NCI-H2081 treated with DMSO at 0.1 percent for 48 hours (cell line): ENCODE measurements at regions not wholly inside any gene's neighbourhood (a gene's known extent, or its start where the extent isn't known, plus 50 kb on each side); places are given as distances from the start of the nearest gene placed in this dataset.
"Not testable (repeated sequence)": the region's sequence is repeated elsewhere in the genome, so short reads cannot be mapped to it uniquely, and the experiment has no call there.

Source experiments
- DNase-seq: peaks from one replicate; lab custom pipeline; 2025; lab: John Stamatoyannopoulos, UW

DNA sequence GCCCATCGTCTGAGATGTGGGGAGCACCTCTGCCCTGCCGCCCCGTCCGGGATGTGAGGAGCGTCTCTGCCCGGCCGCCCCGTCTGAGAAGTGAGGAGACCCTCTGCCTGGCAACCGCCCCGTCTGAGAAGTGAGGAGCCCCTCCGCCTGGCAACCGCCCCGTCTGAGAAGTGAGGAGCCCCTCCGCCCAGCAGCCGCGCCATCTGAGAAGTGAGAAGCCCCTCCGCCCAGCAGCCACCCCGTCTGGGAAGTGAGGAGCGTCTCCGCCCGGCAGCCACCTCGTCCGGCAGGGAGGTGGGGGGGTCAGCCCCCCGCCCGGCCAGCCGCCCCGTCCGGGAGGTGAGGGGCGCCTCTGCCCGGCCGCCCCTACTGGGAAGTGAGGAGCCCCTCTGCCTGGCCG lies 267.2 kb downstream of the MEF2C start:
- not testable (repeated sequence) for DNase-seq

DNA sequence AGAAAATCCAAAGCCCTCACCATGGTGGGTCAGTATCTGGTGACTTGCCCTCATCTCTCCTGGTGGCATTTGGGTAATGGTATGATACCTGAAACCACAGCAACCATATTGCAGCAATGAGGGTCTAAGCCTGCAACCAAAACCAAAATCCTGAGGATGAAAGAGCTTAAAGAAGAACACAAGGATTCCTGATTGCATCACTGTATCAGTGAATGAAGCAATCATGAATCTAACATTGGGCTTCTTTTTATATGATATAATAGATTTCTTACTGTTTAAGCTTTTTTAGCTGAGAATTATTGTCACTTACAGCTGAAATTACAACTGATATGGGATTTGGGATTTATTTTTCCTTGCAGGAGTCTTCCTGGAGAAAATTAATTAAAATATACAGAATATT lies 269.9 kb downstream of the MEF2C start:
- DNase-seq, result no peak

DNA sequence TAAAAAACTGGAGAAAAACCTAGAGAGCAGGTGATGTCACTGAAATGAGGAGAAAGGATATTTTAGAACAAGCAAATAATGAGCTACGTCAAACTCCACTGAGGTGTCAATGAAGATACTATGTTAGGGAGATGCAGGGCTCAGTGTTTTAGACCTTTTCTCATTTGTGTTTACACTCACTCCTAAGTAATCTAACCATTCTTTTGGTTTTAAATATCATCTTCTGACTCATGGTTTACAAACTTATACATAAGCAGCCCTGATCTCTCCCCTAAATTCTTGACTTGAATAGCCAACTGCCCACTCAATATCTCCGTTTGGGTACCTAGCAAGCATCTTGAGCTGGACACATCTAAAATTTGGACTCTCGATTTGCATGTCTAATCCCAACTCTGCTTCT lies 272.4 kb downstream of the MEF2C start:
- no peak for DNase-seq

DNA sequence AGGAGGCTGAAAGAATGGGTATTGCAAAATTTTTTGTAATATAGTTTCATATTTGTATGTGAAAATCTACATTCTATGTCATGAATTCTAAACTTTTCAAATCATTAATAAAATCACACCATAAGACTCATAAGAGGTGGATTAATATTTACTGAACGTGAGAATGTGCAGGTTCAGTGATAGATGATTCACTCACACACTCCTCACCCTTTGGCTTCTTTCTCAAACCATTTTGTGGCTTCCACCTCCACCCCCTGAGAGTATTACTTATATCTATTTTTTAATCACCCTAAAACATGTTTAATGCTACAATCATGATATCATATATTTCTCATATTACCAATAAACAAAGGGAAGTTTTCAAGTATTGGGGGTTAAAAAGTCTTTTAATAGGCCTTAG lies 275.5 kb downstream of the MEF2C start:
- DNase-seq, result no peak

DNA sequence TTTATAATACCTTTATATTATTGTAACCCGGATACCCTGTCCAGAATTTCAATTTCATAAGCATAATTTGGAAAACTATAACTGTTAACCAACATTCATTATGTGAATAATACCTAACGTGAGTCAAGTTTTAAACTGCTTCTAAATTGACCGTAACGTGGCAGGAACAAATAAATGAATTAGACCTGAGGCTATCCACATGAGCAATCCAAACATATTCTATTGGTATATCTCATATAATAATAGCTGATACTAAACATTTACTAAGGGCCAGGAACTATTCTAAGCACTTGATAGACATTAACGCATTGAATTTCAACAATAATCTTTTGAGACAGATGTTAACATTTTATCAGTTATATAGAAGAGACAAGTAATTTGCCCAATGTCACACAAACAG lies 276.4 kb downstream of the MEF2C start:
- peak; percentile 18 for DNase-seq

DNA sequence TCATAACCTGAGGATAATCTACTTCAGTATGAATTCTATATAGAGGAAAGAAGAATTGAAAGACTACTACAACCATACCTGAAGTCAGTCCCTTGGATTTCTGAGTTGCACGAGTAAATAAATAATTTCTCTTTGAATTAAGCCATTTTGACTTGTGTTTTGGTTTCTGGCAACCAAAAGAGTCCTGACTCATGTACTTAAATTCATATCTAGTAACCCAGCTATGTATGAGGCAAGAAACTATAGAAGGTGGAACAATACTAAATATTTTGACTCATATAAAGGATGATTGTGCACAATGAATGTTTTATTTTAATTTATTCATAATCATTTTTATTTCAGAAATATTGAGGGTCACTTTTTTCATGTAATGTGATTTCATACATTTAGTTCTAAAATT lies 276.8 kb downstream of the MEF2C start:
- DNase-seq, result no peak

DNA sequence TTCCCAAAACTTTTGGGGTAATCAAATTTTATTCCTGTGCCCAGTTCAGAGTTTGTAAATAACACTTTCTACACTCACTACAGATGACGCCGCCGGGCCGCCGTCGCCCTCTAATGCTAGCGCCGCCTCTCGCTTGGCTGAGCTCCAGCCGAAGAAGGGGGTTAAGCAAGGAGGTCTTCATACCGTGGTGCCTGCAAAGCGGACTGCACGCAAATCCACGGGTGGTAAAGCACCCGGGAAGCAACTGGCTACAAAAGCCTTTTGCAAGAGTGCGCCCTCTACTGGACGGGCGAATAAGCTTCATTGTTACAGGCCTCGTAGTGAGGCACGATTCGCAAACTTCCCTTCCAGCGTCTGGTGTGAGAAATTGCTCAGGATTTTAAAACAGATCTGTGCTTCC lies 280.4 kb downstream of the MEF2C start:
- DNase-seq, result no peak

DNA sequence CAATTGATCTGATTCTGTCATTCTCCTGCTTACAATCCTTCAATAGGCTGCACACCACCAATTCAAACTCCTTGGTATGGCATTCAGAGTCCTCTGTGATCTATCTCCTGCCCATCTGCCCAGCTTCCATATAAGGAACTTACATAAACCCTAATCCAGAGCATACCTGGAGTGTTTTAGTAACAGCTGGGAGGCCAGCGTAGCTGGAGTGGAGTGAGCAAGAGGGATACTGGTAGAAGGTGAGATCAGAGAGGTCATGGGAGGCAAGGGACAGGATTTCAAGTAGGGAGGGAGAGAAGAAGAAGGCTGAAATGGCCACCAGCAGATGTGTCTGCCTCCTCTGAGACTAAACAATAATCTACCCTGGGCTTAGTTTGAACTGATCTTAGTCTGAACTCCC lies 288.5 kb downstream of the MEF2C start:
- DNase-seq, result no peak

DNA sequence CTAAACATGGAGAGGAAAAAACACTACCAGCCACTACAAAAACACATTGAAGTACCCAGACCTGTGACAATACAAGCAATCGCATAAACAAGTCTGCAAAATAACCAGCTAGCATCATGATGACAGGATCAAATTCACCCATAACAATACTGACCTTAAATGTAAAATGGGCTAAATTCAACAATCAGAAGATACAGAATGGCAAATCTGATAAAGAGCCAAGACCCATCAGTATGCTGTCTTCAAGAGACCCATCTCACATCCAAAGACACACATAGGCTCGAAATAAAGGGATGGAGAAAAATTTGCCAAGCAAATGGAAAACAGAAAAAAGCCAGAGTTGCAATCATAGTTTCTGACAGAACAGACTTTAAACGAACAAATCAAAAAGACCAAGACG lies 294.4 kb downstream of the MEF2C start:
- no peak for DNase-seq

DNA sequence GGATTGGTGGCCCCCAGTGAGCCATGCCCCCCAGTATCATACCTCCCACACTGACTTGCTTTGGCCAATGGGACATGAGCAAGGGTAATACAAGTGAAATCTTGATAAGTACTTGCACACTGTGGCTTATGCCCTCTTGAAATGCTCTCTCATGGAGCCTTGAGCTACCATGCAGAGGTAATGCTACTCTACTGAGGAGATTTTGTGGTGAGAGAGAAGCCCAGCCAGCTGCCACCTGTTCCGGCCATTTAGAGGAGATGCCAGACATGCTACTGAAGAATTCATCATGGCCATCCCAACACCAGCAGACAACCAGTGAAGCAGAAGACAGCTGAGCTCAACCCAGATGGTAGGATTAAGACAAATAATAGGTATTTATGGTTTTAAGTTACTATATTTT lies 299.5 kb downstream of the MEF2C start:
- DNase-seq, result no peak

DNA sequence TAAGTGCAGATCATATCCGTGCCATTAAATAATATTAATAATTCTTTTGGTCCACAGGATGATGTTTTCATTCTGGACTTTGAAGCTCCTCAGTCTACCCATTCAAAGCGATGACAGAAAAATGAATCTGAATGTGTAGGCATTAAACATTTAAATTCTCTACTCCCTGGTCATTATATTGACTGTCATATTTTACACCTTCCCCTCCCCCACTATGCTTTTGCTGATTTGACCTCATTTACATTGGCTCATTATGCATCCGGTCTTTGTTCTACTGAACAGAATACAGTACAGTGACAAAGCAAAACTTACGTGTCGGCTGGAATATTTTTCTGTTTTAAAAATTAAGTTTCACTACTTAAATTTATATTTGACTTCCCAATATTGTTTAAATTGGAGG lies 289.7 kb upstream of the TMEM161B start:
- no peak for DNase-seq

DNA sequence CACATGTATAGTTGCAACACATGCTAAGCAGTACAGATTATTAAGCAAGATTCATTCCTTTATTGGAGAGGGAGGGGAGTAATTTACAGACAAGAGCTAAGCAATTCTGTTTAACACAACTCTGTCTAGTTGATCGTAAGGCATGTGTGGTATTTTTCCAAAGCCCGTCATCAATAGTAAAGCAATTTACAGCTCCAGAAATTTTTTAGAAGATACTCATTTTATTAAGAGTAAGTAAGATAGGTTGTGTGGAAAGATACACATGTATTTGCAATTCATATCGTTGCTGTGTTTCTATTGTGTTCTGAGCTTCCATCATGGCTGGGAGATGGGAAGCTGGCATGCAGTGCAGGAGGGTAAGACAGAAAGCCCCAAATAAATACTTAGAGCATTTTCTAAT lies 289.2 kb upstream of the TMEM161B start:
- no peak for DNase-seq

DNA sequence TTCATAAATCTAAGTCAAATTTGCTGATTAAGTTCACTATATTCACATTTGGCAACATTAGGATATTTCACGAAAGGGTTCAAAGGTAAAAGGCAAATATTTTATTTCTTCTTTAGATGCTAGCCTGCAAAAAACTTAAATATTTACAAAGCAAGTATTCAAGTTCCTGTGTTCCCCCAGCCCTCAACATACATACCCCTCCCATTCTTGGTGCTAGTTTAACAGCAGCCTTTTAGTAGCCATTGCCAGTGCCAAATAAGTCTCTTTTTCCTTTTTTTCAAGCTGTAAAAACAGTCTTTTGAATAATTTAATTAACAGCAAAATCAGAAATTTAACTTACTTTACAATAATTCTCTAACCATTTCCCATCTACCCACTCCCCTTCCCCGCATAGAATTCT lies 288.5 kb upstream of the TMEM161B start:
- no peak for DNase-seq

DNA sequence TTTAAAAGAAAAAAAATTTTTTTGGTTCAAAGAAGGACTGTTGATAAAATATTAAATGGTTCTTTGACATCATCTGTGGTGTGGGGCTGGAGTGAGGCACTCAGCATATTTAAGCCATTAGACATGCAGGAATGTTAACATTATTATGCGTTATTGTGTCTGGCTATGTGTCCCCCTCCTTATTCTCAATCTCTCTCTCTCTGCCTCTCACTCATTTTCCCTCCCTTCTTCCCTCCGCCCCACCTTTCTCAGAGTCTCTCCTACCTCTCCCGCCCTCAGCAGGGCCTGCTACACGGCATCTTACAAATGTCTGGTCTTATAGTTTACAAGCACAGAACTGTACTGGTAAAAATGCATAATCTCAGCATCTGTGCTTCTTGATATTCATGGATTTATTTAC lies 287.8 kb upstream of the TMEM161B start:
- DNase-seq, result no peak

DNA sequence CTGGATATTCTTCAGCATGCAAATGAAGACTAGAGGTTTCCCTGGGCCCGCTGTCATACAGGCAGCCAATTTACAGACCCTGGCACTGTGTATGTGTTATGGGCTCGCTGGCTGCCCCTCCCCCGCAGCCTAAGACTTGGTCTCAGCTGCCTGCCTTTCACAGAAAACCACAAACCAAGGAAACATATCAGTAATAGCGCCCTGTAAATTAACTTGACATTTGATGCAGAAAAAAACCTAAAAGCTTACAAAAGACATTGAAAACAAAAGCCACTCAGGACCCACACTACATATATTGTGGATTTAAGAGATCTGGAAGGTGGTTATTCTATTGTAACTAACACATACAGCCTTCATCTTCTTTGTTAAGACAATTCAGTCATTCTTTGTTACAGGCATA lies 287.0 kb upstream of the TMEM161B start:
- DNase-seq, result no peak

DNA sequence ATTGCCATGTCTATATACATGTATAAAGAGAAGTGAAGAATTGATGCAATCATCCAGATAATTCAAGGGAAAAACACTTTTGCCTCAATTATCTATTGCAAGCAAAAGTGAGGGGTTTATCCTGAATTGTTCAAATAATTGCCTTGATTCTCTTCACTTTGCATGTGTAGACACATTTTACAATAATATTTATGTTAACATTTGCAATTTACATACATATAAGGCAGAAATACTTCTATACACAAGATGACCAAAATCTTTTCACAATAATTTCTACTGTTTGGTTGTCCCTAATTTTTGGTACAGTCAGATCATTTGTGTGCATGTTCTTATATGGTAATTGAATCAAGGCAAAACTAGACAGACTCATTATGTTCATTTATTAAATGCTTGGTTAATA lies 285.3 kb upstream of the TMEM161B start:
- no peak for DNase-seq

DNA sequence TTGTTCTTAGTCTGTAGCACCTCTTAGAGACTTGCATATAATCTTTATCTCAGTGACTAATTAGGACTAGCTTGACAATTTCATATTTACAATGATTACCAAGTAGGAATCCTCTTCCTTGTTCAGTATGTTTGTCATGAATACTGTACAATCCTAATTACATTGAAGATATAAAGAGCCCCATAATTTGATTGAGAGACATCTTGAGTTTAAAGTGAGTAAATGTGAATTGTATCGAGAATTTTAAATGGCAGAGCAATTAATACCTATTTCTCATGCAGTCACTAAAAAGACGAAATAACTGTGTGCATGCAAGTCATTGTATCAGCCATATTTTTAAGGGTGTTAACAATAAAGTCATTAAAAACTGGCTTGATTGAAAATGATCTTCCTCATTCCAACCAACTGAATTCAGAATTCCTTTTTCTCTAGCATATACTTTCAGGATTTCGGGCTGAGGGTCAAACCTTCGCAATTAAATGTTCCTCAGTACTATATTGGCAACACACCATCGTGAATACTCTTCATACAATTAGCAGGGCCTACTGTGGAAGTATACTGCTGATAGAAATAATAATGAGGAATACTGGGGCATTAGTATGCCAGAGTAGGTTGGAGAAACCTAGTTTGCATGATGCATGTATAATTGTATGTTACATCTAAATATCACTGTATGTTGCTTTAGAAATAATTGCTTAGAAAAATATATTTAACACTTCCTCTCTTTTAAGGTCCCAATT lies 284.7 kb upstream of the TMEM161B start:
- DNase-seq, result no peak

DNA sequence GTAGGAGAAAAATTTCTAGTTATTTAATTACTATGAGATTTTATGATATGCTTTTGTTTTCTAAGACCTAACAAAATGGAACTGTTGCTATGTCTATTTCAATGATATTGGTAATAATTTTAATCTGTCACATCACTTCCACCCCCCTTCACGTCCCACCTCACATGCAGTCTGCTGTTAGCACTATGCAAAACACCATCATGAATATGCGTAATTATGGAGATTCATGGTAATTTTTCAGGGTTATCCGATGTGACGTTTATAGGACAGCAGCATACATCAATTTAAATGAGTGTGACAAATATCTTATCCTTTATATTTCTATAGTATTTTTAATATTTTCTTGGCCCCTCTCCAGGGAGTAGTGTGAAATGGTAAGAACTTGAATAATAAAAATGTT lies 283.8 kb upstream of the TMEM161B start:
- DNase-seq, result no peak

DNA sequence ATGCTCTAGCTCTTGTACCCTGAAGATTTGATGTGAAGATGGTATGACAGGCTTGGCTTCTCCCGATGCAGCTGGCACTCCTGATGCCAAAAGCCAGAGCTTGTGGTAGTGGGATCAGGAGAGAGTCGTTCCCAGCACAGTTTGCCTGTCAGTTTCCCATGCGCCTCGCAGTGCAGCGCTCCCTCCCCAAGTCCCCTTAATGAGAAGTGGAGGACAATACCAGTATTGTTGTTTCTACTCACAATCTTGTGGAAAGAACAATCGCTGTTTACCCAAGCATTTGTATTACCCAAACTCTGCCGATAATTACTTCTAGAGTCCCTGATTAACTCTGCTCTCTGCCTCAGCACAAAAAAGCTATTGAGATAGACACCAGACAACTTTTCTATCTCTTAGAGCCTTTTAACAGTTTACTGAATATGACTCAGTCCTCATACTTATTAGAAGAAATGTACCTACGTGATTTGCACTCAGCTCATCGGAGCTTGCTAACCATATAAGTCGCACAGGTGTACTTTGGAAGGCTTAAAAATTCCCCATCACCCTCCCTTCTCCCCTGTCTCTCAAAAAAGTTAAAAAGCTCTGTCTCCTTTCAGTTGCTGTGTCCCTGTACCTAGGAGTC lies 283.2 kb upstream of the TMEM161B start:
- no peak for DNase-seq

DNA sequence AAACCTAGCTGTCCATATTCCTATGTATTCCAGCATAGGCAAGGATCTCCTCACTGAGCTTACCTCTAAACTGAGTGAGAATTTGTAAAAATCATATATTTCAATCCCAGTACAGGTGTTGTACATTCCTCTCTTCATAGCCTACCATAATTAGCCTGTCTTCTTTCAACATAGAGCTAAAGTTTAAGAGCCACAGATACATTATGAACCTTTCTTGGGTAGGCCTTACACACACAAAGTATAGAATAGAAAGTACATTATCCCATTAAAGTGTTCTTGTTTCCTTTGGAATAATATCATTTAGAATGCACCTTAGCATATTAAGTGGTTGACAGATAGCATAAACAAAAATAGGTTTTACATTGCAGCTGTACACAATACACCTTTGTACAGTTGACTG lies 282.1 kb upstream of the TMEM161B start:
- DNase-seq, result no peak

DNA sequence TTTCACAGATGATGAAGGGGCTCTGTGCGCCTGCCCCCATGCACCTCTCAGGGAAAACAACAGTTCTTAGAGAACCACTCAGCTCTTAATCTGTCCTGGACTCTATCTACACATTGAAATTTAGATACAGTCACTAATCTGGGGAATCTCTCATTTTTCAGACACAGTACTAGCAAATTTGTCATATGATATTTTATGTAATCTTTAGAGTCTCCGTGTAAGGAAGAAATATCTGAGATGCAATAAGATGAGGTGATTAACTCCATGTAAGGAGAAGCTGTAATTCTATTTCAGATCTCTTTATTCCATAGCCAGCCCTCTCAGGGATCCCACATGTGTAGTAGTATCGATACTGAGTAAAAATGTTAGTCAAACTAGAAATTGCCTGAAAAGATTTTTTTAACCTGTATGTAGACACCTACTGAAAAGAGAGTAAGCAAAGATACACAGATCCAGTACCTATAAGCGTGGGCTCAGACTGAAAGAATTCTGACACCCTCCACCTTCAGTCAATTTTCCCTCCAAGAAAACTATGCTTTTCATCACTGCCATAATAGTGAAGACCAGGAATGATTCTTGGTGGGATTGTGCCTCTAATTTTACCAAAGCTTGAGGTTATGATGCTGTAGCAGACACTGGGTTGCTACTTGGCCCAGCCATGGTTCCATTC lies 279.6 kb upstream of the TMEM161B start:
- no peak for DNase-seq

DNA sequence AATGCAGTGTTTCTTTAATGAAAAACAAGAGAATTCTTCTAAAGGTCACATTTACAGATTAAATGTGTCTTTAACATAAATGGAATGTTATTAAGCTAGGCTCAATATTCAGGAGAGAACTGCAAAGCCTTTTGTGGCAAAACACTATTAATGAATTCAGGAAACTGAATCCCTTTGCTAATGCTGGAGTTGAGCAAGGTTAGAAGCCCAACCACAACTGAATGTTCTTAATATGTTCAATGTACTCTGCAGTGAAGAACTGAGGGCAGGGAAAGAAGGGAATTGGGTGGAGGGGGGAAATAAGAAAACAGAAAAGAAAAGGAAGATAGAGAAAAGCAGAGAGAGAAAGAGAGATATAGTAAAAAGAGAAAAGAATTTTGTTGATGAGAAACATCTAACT lies 276.7 kb upstream of the TMEM161B start:
- DNase-seq, result no peak

DNA sequence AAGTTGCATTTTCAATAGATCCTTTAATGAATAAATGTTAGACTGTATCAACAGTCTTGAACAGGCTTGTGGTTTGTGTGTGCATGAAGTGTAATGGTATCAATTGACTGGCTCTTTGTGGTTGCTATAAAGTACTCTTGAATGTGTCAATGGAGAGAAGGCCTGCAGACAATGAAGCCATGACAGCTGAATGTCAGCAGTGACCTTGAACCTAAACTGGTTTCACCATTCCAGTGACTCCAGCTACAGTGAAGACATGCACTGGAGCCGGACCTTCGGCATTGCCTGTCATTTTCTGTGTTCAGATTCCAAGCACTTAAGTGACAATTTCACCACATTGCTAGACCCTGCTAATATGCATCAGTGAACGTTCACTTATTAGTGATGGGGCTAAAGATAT lies 276.0 kb upstream of the TMEM161B start:
- DNase-seq, result no peak
